OCI-LY7 (cell line): ENCODE measurements at regions not wholly inside any gene's neighbourhood (a gene's known extent, or its start where the extent isn't known, plus 50 kb on each side); places are given as distances from the start of the nearest gene placed in this dataset.

ENCODE experiments used
- BruUV-seq: library from RNA; stranded (reverse); fragments of 400-500 nt; replicated peaks from 2 replicates; lab custom pipeline; 2021; lab: Mats Ljungman, UMichigan
- CTCF ChIA-PET: fragments of 300-600 bp; sonication (Branson Sonifier 250); formaldehyde crosslinking; loops from one replicate; lab custom pipeline; 2022; ENCODE audit warnings: antibody characterized with exemption; ENCODE audit not compliant: unreplicated experiment; lab: Charles Lee
- POLR2A ChIA-PET: fragments of 300-600 bp; sonication (Branson Sonifier 250); formaldehyde crosslinking; loops from one replicate; lab custom pipeline; 2022; ENCODE audit warnings: antibody characterized with exemption; lab: Charles Lee
- DNase-seq: peaks from one replicate; pipeline ENCODE4 v3.0.0-alpha.2; 2015; ENCODE audit warnings: low spot score
- H2AFZ ChIP-seq: fragments of 200-600 bp; sonication (generic), shearing (Covaris generic); 2 replicates; pipeline ENCODE4 v1.6.1; 2014; ENCODE audit warnings: mild to moderate bottlenecking, antibody characterized with exemption, low read length, moderate library complexity
- H3K27ac ChIP-seq: fragments of 200-600 bp; sonication (generic); 2 replicates; pipeline ENCODE4 v1.5.1; 2014; ENCODE audit warnings: mixed run types, low read depth, mild to moderate bottlenecking, moderate library complexity, low read length, inconsistent platforms; ENCODE audit not compliant: poor library complexity, severe bottlenecking
- H3K36me3 ChIP-seq: fragments of 200-600 bp; sonication (generic); 2 replicates; pipeline ENCODE4 v1.6.1; 2014; ENCODE audit warnings: mild to moderate bottlenecking, antibody characterized with exemption, low read length, moderate library complexity, mixed read lengths; ENCODE audit not compliant: insufficient read depth
- H3K4me1 ChIP-seq: fragments of 200-600 bp; sonication (generic); 2 replicates; pipeline ENCODE4 v1.5.1; 2014; ENCODE audit warnings: mild to moderate bottlenecking, low read length; ENCODE audit not compliant: insufficient read depth, poor library complexity, severe bottlenecking
- H3K4me2 ChIP-seq: fragments of 200-600 bp; sonication (generic); 2 replicates; pipeline ENCODE4 v1.6.1; 2014; ENCODE audit warnings: mild to moderate bottlenecking, low read length
- H3K4me3 ChIP-seq: fragments of 200-600 bp; sonication (generic); 2 replicates; pipeline ENCODE4 v1.5.1; 2014; ENCODE audit warnings: mild to moderate bottlenecking, low read depth, low read length; ENCODE audit not compliant: poor library complexity, severe bottlenecking
- H3K79me2 ChIP-seq: fragments of 200-600 bp; sonication (generic); 2 replicates; pipeline ENCODE4 v1.6.1; 2016; ENCODE audit warnings: low read depth, mild to moderate bottlenecking, low read length, moderate library complexity, mixed read lengths; ENCODE audit not compliant: insufficient read depth
- H3K9me2 ChIP-seq: fragments of 200-600 bp; sonication (generic); 2 replicates; pipeline ENCODE4 v1.6.1; 2016; ENCODE audit warnings: mild to moderate bottlenecking, low read length, mixed read lengths; ENCODE audit not compliant: insufficient read depth
- H3K9me3 ChIP-seq: fragments of 200-600 bp; sonication (generic); 2 replicates; pipeline ENCODE4 v1.6.1; 2014; ENCODE audit warnings: mild to moderate bottlenecking, mixed run types, low read length, mixed read lengths
- H4K20me1 ChIP-seq: fragments of 200-600 bp; sonication (generic); 2 replicates; pipeline ENCODE4 v1.6.1; 2014; ENCODE audit warnings: mild to moderate bottlenecking, antibody characterized with exemption, low read length, moderate library complexity, mixed read lengths; ENCODE audit not compliant: insufficient read depth
- CTCF ChIP-seq: fragments of 200-600 bp; sonication (generic); conservative IDR thresholded peaks from 2 replicates; pipeline ENCODE4 v1.5.1; 2014; ENCODE audit warnings: mild to moderate bottlenecking, antibody characterized with exemption, low read length, moderate library complexity, mixed read lengths
- EZH2phosphoT487 ChIP-seq: fragments of 200-600 bp; sonication (generic); IDR thresholded peaks from 2 replicates; pipeline ENCODE4 v1.6.1; 2018; ENCODE audit warnings: low read depth, borderline replicate concordance, mild to moderate bottlenecking, mixed run types, antibody characterized with exemption, low read length, moderate library complexity, mixed read lengths
- intact Hi-C: fragments of 100-400 bp; cut with micrococcal nuclease; formaldehyde crosslinking; loops from one replicate; pipeline ENCODE4 v1.10.0; 2022; ENCODE audit not compliant: unreplicated experiment

- POLR2A ChIA-PET = no interaction called here
Measured at GRCh38 chr1:8185400-8185799, 132.5 kb upstream of the SLC45A1 start.

GRCh38 chr1:8184301-8184700 is 133.6 kb upstream of the SLC45A1 start:
- CTCF ChIA-PET = no interaction called here
- intact Hi-C loops = loop anchor here (10.0 kb wide), 1 partner anchor 150 kb away; no protein-coding TSS in a partner anchor
- BruUV-seq = no TSS peak
- Histone ChIP-seq H3K9me3 (peaks cover under 1% of the 10 kb centered on the region; the same call in 1 of the 2 replicates), H3K4me3 (no peak overlapping the region), H3K4me1 (no peaks in the 10 kb centered on the region), H3K79me2 (no peaks in the 10 kb centered on the region), H3K27ac (no peak overlapping the region), H3K4me2 (no peak overlapping the region), H2AFZ (no peak overlapping the region), H3K36me3 (no peaks in the 10 kb centered on the region), H4K20me1 (no peaks in the 10 kb centered on the region), H3K9me2 (no peaks in the 10 kb centered on the region)
- POLR2A ChIA-PET = no interaction called here
- no peak for DNase-seq
- no peak for TF ChIP-seq CTCF
- no peak for TF ChIP-seq EZH2phosphoT487

More at GRCh38 chr1:8185400-8185799, 132.5 kb upstream of the SLC45A1 start:
- Histone ChIP-seq H3K27ac (no peak overlapping the region), H2AFZ (no peak overlapping the region), H4K20me1 (no peaks in the 10 kb centered on the region), H3K9me2 (no peaks in the 10 kb centered on the region), H3K4me1 (no peaks in the 10 kb centered on the region), H3K9me3 (no peaks in the 10 kb centered on the region), H3K36me3 (no peaks in the 10 kb centered on the region), H3K4me2 (no peak overlapping the region), H3K4me3 (no peak overlapping the region), H3K79me2 (no peaks in the 10 kb centered on the region)
- intact Hi-C loops = loop anchor here (10.0 kb wide), 1 partner anchor 151 kb away; no protein-coding TSS in a partner anchor
- CTCF ChIA-PET = no interaction called here
- no peak for DNase-seq
- BruUV-seq = no TSS peak
- TF ChIP-seq EZH2phosphoT487 (no peak), CTCF (no peak)

- Histone ChIP-seq H4K20me1 (no peaks in the 10 kb centered on the region), H3K9me2 (no peaks in the 10 kb centered on the region), H3K4me1 (no peaks in the 10 kb centered on the region), H2AFZ (no peak overlapping the region), H3K36me3 (no peaks in the 10 kb centered on the region), H3K27ac (no peak overlapping the region), H3K9me3 (peaks cover 10% of the 10 kb centered on the region; the same call in 1 of the 2 replicates), H3K79me2 (no peaks in the 10 kb centered on the region), H3K4me3 (no peak overlapping the region), H3K4me2 (no peak overlapping the region)
- ChIA-PET CTCF (no interaction called here), POLR2A (no interaction called here)
- TF ChIP-seq CTCF (no peak), EZH2phosphoT487 (no peak)
- DNase-seq = no peak
- BruUV-seq = no TSS peak
- intact Hi-C loops = loop anchor here (10.0 kb wide), 1 partner anchor 147 kb away; no protein-coding TSS in a partner anchor
Measured at GRCh38 chr1:8182034-8182761, 135.7 kb upstream of the SLC45A1 start.
